ENCODE measurements at regions not wholly inside any gene's neighbourhood (a gene's known extent, or its start where the extent isn't known, plus 50 kb on each side); places are given as distances from the start of the nearest gene placed in this dataset.

DNA sequence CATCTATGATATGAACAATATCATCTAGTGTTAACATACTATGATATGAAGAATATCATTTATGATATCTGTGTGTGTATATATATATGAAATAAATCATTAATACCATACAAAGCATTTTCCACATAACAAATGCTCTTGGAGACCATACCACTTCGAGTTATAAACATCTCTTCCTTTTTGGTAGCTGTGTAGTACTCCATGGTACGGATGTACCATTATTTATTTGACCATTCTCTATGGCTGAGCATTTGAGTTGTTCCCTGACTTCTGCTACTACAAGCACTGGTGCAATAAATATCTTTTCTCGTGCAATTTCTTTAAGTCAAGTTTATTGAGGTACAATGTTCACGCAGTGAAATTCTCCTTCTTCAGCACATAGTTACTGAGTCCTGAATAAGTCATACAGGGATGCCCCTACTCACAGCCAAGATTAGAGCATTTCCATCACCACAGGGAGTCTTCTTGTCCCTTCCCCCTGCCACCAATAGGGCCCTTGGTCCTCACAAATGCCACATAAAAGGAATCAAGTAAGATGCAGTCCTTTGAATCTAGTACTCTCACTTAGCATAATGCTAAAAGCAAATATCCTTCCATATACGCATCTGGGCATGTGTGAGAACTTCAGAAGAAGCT is 75.2 kb upstream of the SLC25A48 start:
- TF ChIP-seq POLR2A (IDR thresholded peaks at IDR 0.05; ENCODE audit: low read depth, low read length) (no peak), POLR2AphosphoS5 (IDR thresholded peaks at IDR 0.05; ENCODE audit: low read depth, low read length) (no peak), TAF1 (IDR thresholded peaks at IDR 0.05; ENCODE audit: borderline replicate concordance, low read depth, low read length) (no peak)
